ENCODE measurements at regions not wholly inside any gene's neighbourhood (a gene's known extent, or its start where the extent isn't known, plus 50 kb on each side); places are given as distances from the start of the nearest gene placed in this dataset.

GRCh38 chr7:8906396-8907075, 473.1 kb downstream of the NXPH1 start:
- no peak for DNase-seq
- TF ChIP-seq POLR2A (IDR thresholded peaks at IDR 0.05; ENCODE audit: low read length) (no peak), GATA1 (IDR thresholded peaks at IDR 0.05; ENCODE audit: low read depth, low read length) (no peak)

GRCh38 chr7:8908889-8909288, 475.5 kb downstream of the NXPH1 start:
- DNase-seq = no peak
- TF ChIP-seq GATA1 (IDR thresholded peaks at IDR 0.05; ENCODE audit: low read depth, low read length) = no peak
- TF ChIP-seq POLR2A (IDR thresholded peaks at IDR 0.05; ENCODE audit: low read length) = no peak

GRCh38 chr7:8913682-8914081, 480.3 kb downstream of the NXPH1 start:
- no peak for DNase-seq
- no peak for TF ChIP-seq GATA1 (IDR thresholded peaks at IDR 0.05; ENCODE audit: low read depth, low read length)
- no peak for TF ChIP-seq POLR2A (IDR thresholded peaks at IDR 0.05; ENCODE audit: low read length)

- TF ChIP-seq GATA1 (IDR thresholded peaks at IDR 0.05; ENCODE audit: low read depth, low read length) (no peak), POLR2A (IDR thresholded peaks at IDR 0.05; ENCODE audit: low read length) (no peak)
- no peak for DNase-seq
Measured at GRCh38 chr7:8921807-8922206, 488.4 kb downstream of the NXPH1 start.

GRCh38 chr7:8922726-8923125, 489.3 kb downstream of the NXPH1 start:
- TF ChIP-seq POLR2A (IDR thresholded peaks at IDR 0.05; ENCODE audit: low read length) = no peak
- TF ChIP-seq GATA1 (IDR thresholded peaks at IDR 0.05; ENCODE audit: low read depth, low read length) = no peak
- DNase-seq = no peak

GRCh38 chr7:8923164-8923806, 489.9 kb downstream of the NXPH1 start:
- DNase-seq = no peak
- no peak for TF ChIP-seq POLR2A (IDR thresholded peaks at IDR 0.05; ENCODE audit: low read length)

GRCh38 chr7:8931906-8932646, 498.7 kb downstream of the NXPH1 start:
- no peak for DNase-seq
- no peak for TF ChIP-seq POLR2A (IDR thresholded peaks at IDR 0.05; ENCODE audit: low read length)
- TF ChIP-seq GATA1 (IDR thresholded peaks at IDR 0.05; ENCODE audit: low read depth, low read length) = no peak

GRCh38 chr7:8932751-8933150, 499.3 kb downstream of the NXPH1 start:
- DNase-seq = no peak
- TF ChIP-seq GATA1 (IDR thresholded peaks at IDR 0.05; ENCODE audit: low read depth, low read length) (no peak), POLR2A (IDR thresholded peaks at IDR 0.05; ENCODE audit: low read length) (no peak)

GRCh38 chr7:8937204-8937603, 503.8 kb downstream of the NXPH1 start:
- no peak for TF ChIP-seq POLR2A (IDR thresholded peaks at IDR 0.05; ENCODE audit: low read length)
- no peak for TF ChIP-seq GATA1 (IDR thresholded peaks at IDR 0.05; ENCODE audit: low read depth, low read length)
- DNase-seq = no peak

GRCh38 chr7:8938044-8938805, 504.8 kb downstream of the NXPH1 start:
- TF ChIP-seq POLR2A (IDR thresholded peaks at IDR 0.05; ENCODE audit: low read length) = no peak
- no peak for TF ChIP-seq GATA1 (IDR thresholded peaks at IDR 0.05; ENCODE audit: low read depth, low read length)

GRCh38 chr7:8939446-8939845, 506.0 kb downstream of the NXPH1 start:
- DNase-seq = no peak
- no peak for TF ChIP-seq GATA1 (IDR thresholded peaks at IDR 0.05; ENCODE audit: low read depth, low read length)
- TF ChIP-seq POLR2A (IDR thresholded peaks at IDR 0.05; ENCODE audit: low read length) = no peak

More at GRCh38 chr7:8938044-8938805, 504.8 kb downstream of the NXPH1 start:
- DNase-seq = no peak

- TF ChIP-seq POLR2A (IDR thresholded peaks at IDR 0.05; ENCODE audit: low read length) (no peak), GATA1 (IDR thresholded peaks at IDR 0.05; ENCODE audit: low read depth, low read length) (no peak)
- no peak for DNase-seq
Measured at GRCh38 chr7:8963722-8964121, 530.3 kb downstream of the NXPH1 start.

- TF ChIP-seq POLR2A (IDR thresholded peaks at IDR 0.05; ENCODE audit: low read length) (no peak), GATA1 (IDR thresholded peaks at IDR 0.05; ENCODE audit: low read depth, low read length) (no peak)
- DNase-seq = no peak
Measured at GRCh38 chr7:8965177-8965576, 531.8 kb downstream of the NXPH1 start.

- no peak for DNase-seq
- TF ChIP-seq POLR2A (IDR thresholded peaks at IDR 0.05; ENCODE audit: low read length) (no peak), GATA1 (IDR thresholded peaks at IDR 0.05; ENCODE audit: low read depth, low read length) (no peak)
Measured at GRCh38 chr7:8973601-8974000, 540.2 kb downstream of the NXPH1 start.

All from erythroblast (primary cell).